ENCODE measurements at regions not wholly inside any gene's neighbourhood (a gene's known extent, or its start where the extent isn't known, plus 50 kb on each side); places are given as distances from the start of the nearest gene placed in this dataset.

- Histone ChIP-seq H3K9me3 (ENCODE audit: control insufficient read depth, insufficient read depth, low read depth, low read length) (no peaks in the 10 kb centered on the region), H3K36me3 (ENCODE audit: control insufficient read depth in 2 of 2, insufficient read depth in 1 of 2, low read length in 2 of 2) (no peaks in the 10 kb centered on the region), H3K4me1 (ENCODE audit: control insufficient read depth, insufficient read depth, low read length) (no peaks in the 10 kb centered on the region), H3K4me3 (ENCODE audit: low read depth, low read length) (no peak overlapping the region), H3K27ac (ENCODE audit: extremely low read depth, low read depth, low read length) (no peak overlapping the region)
- no peak for TF ChIP-seq SP3 (tag by site-specific recombination; IDR thresholded peaks at IDR 0.05)
- TF ChIP-seq EGR2 (tag by site-specific recombination; IDR thresholded peaks at IDR 0.05; ENCODE audit: low read depth): no peak
- no peak for TF ChIP-seq FEZF1 (tag by site-specific recombination; IDR thresholded peaks at IDR 0.05)
- TF ChIP-seq PATZ1 (tag by site-specific recombination; IDR thresholded peaks at IDR 0.05): no peak
- no peak for TF ChIP-seq ZNF837 (tag by site-specific recombination; IDR thresholded peaks at IDR 0.05)
- CTCF ChIA-PET: no interaction called here
- POLR2A ChIA-PET: no interaction called here
These were observed 494.3 kb upstream of the FOXG1 start for GRCh38 chr14:28272270-28272669.

- no peak overlapping the region for H3K4me3 ChIP-seq (ENCODE audit: low read depth, low read length)
- ChIA-PET CTCF (interaction anchor here (1.1 kb wide), 1 partner anchor 9 kb away, joined by 3 read pairs; no protein-coding TSS in a partner anchor), POLR2A (no interaction called here)
- no peaks in the 10 kb centered on the region for H3K9me3 ChIP-seq (ENCODE audit: control insufficient read depth, insufficient read depth, low read depth, low read length)
- H3K36me3 ChIP-seq (ENCODE audit: control insufficient read depth in 2 of 2, insufficient read depth in 1 of 2, low read length in 2 of 2): no peaks in the 10 kb centered on the region
- H3K27ac ChIP-seq (ENCODE audit: extremely low read depth, low read depth, low read length): no peak overlapping the region
- no peaks in the 10 kb centered on the region for H3K4me1 ChIP-seq (ENCODE audit: control insufficient read depth, insufficient read depth, low read length)
- TF ChIP-seq ZNF777 (tag by site-specific recombination; IDR thresholded peaks at IDR 0.05; ENCODE audit: borderline replicate concordance) (no peak), IKZF3 (tag by site-specific recombination; IDR thresholded peaks at IDR 0.05) (no peak), ZNF202 (tag by site-specific recombination; IDR thresholded peaks at IDR 0.05; ENCODE audit: borderline replicate concordance) (no peak), ZNF302 (tag by site-specific recombination; IDR thresholded peaks at IDR 0.05; ENCODE audit: low read depth) (no peak), HOXC10 (CRISPR knock-in tag; IDR thresholded peaks at IDR 0.05) (no peak), ZNF24 (tag by site-specific recombination; IDR thresholded peaks at IDR 0.05) (no peak)
These were observed 486.1 kb upstream of the FOXG1 start for GRCh38 chr14:28280530-28280929.

GRCh38 chr14:28280997-28281598 lies 485.5 kb upstream of the FOXG1 start:
- POLR2A ChIA-PET: no interaction called here
- Histone ChIP-seq H3K4me1 (ENCODE audit: control insufficient read depth, insufficient read depth, low read length) (no peaks in the 10 kb centered on the region), H3K9me3 (ENCODE audit: control insufficient read depth, insufficient read depth, low read depth, low read length) (no peaks in the 10 kb centered on the region), H3K27ac (ENCODE audit: extremely low read depth, low read depth, low read length) (no peak overlapping the region), H3K36me3 (ENCODE audit: control insufficient read depth in 2 of 2, insufficient read depth in 1 of 2, low read length in 2 of 2) (no peaks in the 10 kb centered on the region), H3K4me3 (ENCODE audit: low read depth, low read length) (no peak overlapping the region)
- CTCF ChIA-PET: interaction anchor here (1.1 kb wide), 1 partner anchor 8 kb away, joined by 3 read pairs; no protein-coding TSS in a partner anchor
- TF ChIP-seq ZNF626 (tag by site-specific recombination; IDR thresholded peaks at IDR 0.05): no peak
- TF ChIP-seq ZNF639 (tag by site-specific recombination; IDR thresholded peaks at IDR 0.05): no peak
- no peak for TF ChIP-seq ZNF169 (tag by site-specific recombination; IDR thresholded peaks at IDR 0.05)

GRCh38 chr14:28284546-28285300 lies 481.9 kb upstream of the FOXG1 start:
- no peak overlapping the region for H3K4me3 ChIP-seq (ENCODE audit: low read depth, low read length)
- ChIA-PET POLR2A (no interaction called here), CTCF (no interaction called here)
- no peaks in the 10 kb centered on the region for H3K4me1 ChIP-seq (ENCODE audit: control insufficient read depth, insufficient read depth, low read length)
- H3K27ac ChIP-seq (ENCODE audit: extremely low read depth, low read depth, low read length): no peak overlapping the region
- H3K9me3 ChIP-seq (ENCODE audit: control insufficient read depth, insufficient read depth, low read depth, low read length): no peaks in the 10 kb centered on the region
- no peaks in the 10 kb centered on the region for H3K36me3 ChIP-seq (ENCODE audit: control insufficient read depth in 2 of 2, insufficient read depth in 1 of 2, low read length in 2 of 2)
- no peak for TF ChIP-seq ZNF560 (tag by site-specific recombination; IDR thresholded peaks at IDR 0.05; ENCODE audit: borderline replicate concordance)
- no peak for TF ChIP-seq ZNF514 (tag by site-specific recombination; IDR thresholded peaks at IDR 0.05)
- TF ChIP-seq ZNF658 (tag by site-specific recombination; IDR thresholded peaks at IDR 0.05): no peak
- TF ChIP-seq ZNF146 (tag by site-specific recombination; IDR thresholded peaks at IDR 0.05): no peak
- no peak for TF ChIP-seq BCL6B (tag by site-specific recombination; IDR thresholded peaks at IDR 0.05)
- no peak for TF ChIP-seq ZNF488 (tag by site-specific recombination; IDR thresholded peaks at IDR 0.05)
- TF ChIP-seq GLI2 (tag by site-specific recombination; IDR thresholded peaks at IDR 0.05; ENCODE audit: borderline replicate concordance, low read depth): no peak
- TF ChIP-seq OVOL3 (tag by site-specific recombination; IDR thresholded peaks at IDR 0.05): no peak
- no peak for TF ChIP-seq ZNF416 (tag by site-specific recombination; IDR thresholded peaks at IDR 0.05)

Measured in HEK293 (cell line).